Esophagus muscularis mucosa (tissue), 4 donors: ENCODE measurements at regions not wholly inside any gene's neighbourhood (a gene's known extent, or its start where the extent isn't known, plus 50 kb on each side); places are given as distances from the start of the nearest gene placed in this dataset.

Experiments used
- DNase-seq: peaks from one replicate; pipeline ENCODE4 v3.0.0-alpha.2; 2017; ENCODE audit errors: extremely low spot score
- H3K27ac ChIP-seq, 4 donors: fragments of 200-600 bp; sonication (generic); replicated peaks in 1 of 4; 1 replicate in 3 of 4; 2 replicates in 1 of 4; pipeline ENCODE4 v1.5.1; 2016 to 2019; ENCODE audit warnings: mild to moderate bottlenecking in 1 of 4
- H3K27me3 ChIP-seq, 4 donors: fragments of 200-600 bp; sonication (generic); one replicate each; pipeline versions ENCODE4 v1.5.1 to v1.6.0; 2016 to 2019
- H3K36me3 ChIP-seq, 4 donors: fragments of 200-600 bp; sonication (generic); one replicate each; pipeline ENCODE4 v1.5.1; 2016 to 2019
- H3K4me1 ChIP-seq, 4 donors: fragments of 200-600 bp; sonication (generic); one replicate each; pipeline ENCODE4 v1.5.1; 2016 to 2019
- H3K4me3 ChIP-seq, 4 donors: fragments of 200-600 bp; sonication (generic); 1 replicate in 2 of 4; 2 replicates in 2 of 4; pipeline ENCODE4 v1.5.1; 2016 to 2019; ENCODE audit warnings: mild to moderate bottlenecking in 4 of 4, moderate library complexity in 1 of 4
- H3K9me3 ChIP-seq, 4 donors: fragments of 200-600 bp; sonication (generic); 1 replicate in 3 of 4; 2 replicates in 1 of 4; pipeline ENCODE4 v1.5.1; 2016 to 2019
- CTCF ChIP-seq, 3 experiments: fragments of 200-600 bp in 2 of 3; fragments of 450-650 bp in 1 of 3; sonication (generic) in 2 of 3; IDR thresholded peaks; one replicate each; pipeline ENCODE4 v1.5.1; 2017 to 2019; ENCODE audit warnings: antibody characterized with exemption in 3 of 3, mild to moderate bottlenecking in 2 of 3, moderate library complexity in 1 of 3
- EP300 ChIP-seq: sonication (generic); formaldehyde crosslinking; IDR thresholded peaks from one replicate; pipeline ENCODE4 v1.6.1; 2017; ENCODE audit warnings: antibody characterized with exemption
- POLR2A ChIP-seq: fragments of 450-650 bp; IDR thresholded peaks from one replicate; pipeline ENCODE4 v1.6.1; 2017; ENCODE audit warnings: antibody characterized with exemption, moderate library complexity, mild to moderate bottlenecking, low read depth
- POLR2AphosphoS5 ChIP-seq, 2 donors: sonication (generic); formaldehyde crosslinking; IDR thresholded peaks; one replicate each; pipeline ENCODE4 v1.6.1; 2017; ENCODE audit warnings: antibody characterized with exemption in 2 of 2
- WGBS: methylation state at CpG from one replicate; pipeline ENCODE4 v1.1.5; 2018; 5-methylcytosine and 5-hydroxymethylcytosine counted together
- intact Hi-C: fragments of 100-400 bp; cut with DNase I; formaldehyde crosslinking; loops from one replicate; pipeline ENCODE4 v1.15.1; 2023

GRCh38 chr1:177490036-177490639, 319.4 kb downstream of the BRINP2 start:
- no peak overlapping the region for H3K4me3 ChIP-seq
- intact Hi-C loops = no loop called here
- H3K27ac ChIP-seq = no peak overlapping the region
- no peak for DNase-seq
- TF ChIP-seq POLR2A (no peak), CTCF (IDR thresholded peaks at IDR 0.05) (no peak), EP300 (no peak), POLR2AphosphoS5 (IDR thresholded peaks at IDR 0.05) (no peak)
- no peaks in the 10 kb centered on the region for H3K4me1 ChIP-seq
- no peaks in the 10 kb centered on the region for H3K36me3 ChIP-seq
- WGBS = 91% methylated on average over 6 of the region's 6 CpGs
- H3K9me3 ChIP-seq = no peaks in the 10 kb centered on the region
- H3K27me3 ChIP-seq = no peaks in the 10 kb centered on the region

GRCh38 chr1:177488722-177489121, 318.0 kb downstream of the BRINP2 start:
- no peak overlapping the region for H3K27ac ChIP-seq
- H3K27me3 ChIP-seq = no peaks in the 10 kb centered on the region
- no peak overlapping the region for H3K4me3 ChIP-seq
- no peaks in the 10 kb centered on the region for H3K36me3 ChIP-seq
- DNase-seq = no peak
- TF ChIP-seq CTCF (IDR thresholded peaks at IDR 0.05) = no peak
- no peak for TF ChIP-seq POLR2AphosphoS5 (IDR thresholded peaks at IDR 0.05)
- TF ChIP-seq EP300 = no peak
- no peak for TF ChIP-seq POLR2A
- 18% methylated on average over 2 of the region's 2 CpGs for WGBS
- intact Hi-C loops = no loop called here
- H3K4me1 ChIP-seq = no peaks in the 10 kb centered on the region
- H3K9me3 ChIP-seq = no peaks in the 10 kb centered on the region

- Histone ChIP-seq H3K9me3 (no peaks in the 10 kb centered on the region), H3K27me3 (no peaks in the 10 kb centered on the region), H3K36me3 (no peaks in the 10 kb centered on the region), H3K4me3 (no peak overlapping the region), H3K4me1 (no peaks in the 10 kb centered on the region), H3K27ac (no peak overlapping the region)
- intact Hi-C loops = no loop called here
- no peak for DNase-seq
- WGBS = 67% methylated on average over 1 of the region's 1 CpG
- TF ChIP-seq EP300 (no peak), CTCF (IDR thresholded peaks at IDR 0.05) (no peak), POLR2A (no peak), POLR2AphosphoS5 (IDR thresholded peaks at IDR 0.05) (no peak)
Observed at GRCh38 chr1:177487481-177487880, 316.7 kb downstream of the BRINP2 start.

GRCh38 chr1:177480741-177481305, 310.1 kb downstream of the BRINP2 start:
- DNase-seq = no peak
- H3K9me3 ChIP-seq = no peaks in the 10 kb centered on the region
- TF ChIP-seq EP300 = no peak
- H3K4me1 ChIP-seq = no peaks in the 10 kb centered on the region
- intact Hi-C loops = no loop called here
- H3K27me3 ChIP-seq = no peaks in the 10 kb centered on the region
- no peak overlapping the region for H3K4me3 ChIP-seq
- H3K27ac ChIP-seq = no peak overlapping the region
- no peaks in the 10 kb centered on the region for H3K36me3 ChIP-seq
- WGBS = 86% methylated on average over 6 of the region's 6 CpGs

GRCh38 chr1:177479600-177479999, 308.8 kb downstream of the BRINP2 start:
- intact Hi-C loops = no loop called here
- 90% methylated on average over 7 of the region's 7 CpGs for WGBS

More at GRCh38 chr1:177479600-177479999, 308.8 kb downstream of the BRINP2 start:
- H3K27me3 ChIP-seq = no peaks in the 10 kb centered on the region
- no peaks in the 10 kb centered on the region for H3K4me1 ChIP-seq
- no peaks in the 10 kb centered on the region for H3K36me3 ChIP-seq
- H3K4me3 ChIP-seq = no peak overlapping the region
- no peak for DNase-seq
- TF ChIP-seq POLR2A (no peak), CTCF (IDR thresholded peaks at IDR 0.05) (no peak), EP300 (no peak), POLR2AphosphoS5 (IDR thresholded peaks at IDR 0.05) (no peak)
- H3K9me3 ChIP-seq = no peaks in the 10 kb centered on the region
- H3K27ac ChIP-seq = no peak overlapping the region
